ENCODE measurements at regions not wholly inside any gene's neighbourhood (a gene's known extent, or its start where the extent isn't known, plus 50 kb on each side); places are given as distances from the start of the nearest gene placed in this dataset.

DNA sequence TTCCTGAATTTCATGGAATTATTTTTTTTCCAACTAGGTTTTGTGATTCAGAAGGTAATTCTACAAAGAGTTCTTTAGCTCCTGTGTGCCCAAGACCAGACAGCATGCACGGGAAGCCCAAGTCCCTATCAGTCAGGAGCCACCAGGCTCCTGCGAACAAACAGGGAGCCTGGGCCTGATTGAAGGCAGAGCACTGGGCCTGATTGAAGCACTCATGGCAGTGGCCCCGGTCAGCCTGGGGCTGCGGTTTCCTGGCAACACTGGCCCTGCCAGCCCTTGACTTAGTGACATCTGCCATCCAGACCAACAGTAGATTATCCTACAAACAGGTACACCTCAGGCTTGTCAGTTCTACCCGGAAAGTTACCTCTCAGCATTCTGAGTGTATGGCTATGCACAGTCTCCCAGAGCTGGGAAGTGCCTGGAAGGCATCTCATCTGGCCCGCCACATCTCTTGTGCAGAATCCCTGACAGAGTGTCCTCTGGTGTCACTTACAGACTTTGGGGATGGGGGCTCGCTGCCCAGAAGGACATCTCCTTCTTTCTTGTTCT, 133.8 kb downstream of the VEGFA start:
- Histone ChIP-seq H3K4me2 (ENCODE audit: insufficient read depth, low read length) (no peak overlapping the region), H3K27ac (ENCODE audit: extremely low read depth, low read depth, low read length) (no peak overlapping the region; the same call in 2 of the 3 replicates), H4K20me1 (replicated peaks; ENCODE audit: control insufficient read depth, insufficient read depth, low read length) (no peaks in the 10 kb centered on the region), H3K79me2 (ENCODE audit: control insufficient read depth, insufficient read depth, low read length) (no peaks in the 10 kb centered on the region), H3K9me3 (replicated peaks; ENCODE audit: control insufficient read depth, insufficient read depth, low read depth, low read length) (no peaks in the 10 kb centered on the region), H3K9me1 (ENCODE audit: control insufficient read depth, insufficient read depth, low read length) (no peaks in the 10 kb centered on the region), H3K36me3 (ENCODE audit: control insufficient read depth, insufficient read depth, low read length) (no peaks in the 10 kb centered on the region), H3K27me3 (ENCODE audit: control insufficient read depth in 2 of 2, insufficient read depth in 2 of 2, low read length in 2 of 2) (no peaks in the 10 kb centered on the region), H3K4me1 (replicated peaks in 1 of 2; ENCODE audit: control insufficient read depth in 2 of 2, insufficient read depth in 2 of 2, low read length in 2 of 2) (peaks cover 16 to 36% of the 10 kb centered on the region in 2 experiments; a peak in 4 of 5 replicates), H2AFZ (ENCODE audit: low read depth, low read length) (0 out of 2 replicates have a peak overlapping the region, but pooled peaks have one; percentile 13), H3K4me3 (no peak overlapping the region), H3K9ac (ENCODE audit: insufficient read depth in 1 of 2, low read depth in 2 of 2, low read length in 2 of 2) (peak overlapping the region in 1 of 2 experiments; percentile 23; a peak in 1 of 4 replicates)
- intact Hi-C loops (cut with micrococcal nuclease) (no loop called here), in situ Hi-C loops (cut with MboI) (no loop called here)
- no peak for DNase-seq (ENCODE audit: extremely low read depth in 1 of 4, low spot score in 3 of 4)
- no peak for FAIRE-seq
- ChIA-PET POLR2A (interaction anchor here (0.5 to 3.1 kb wide), 8 partner anchors 8 to 133 kb away, joined by 3 to 20 read pairs (median 3); no protein-coding TSS in a partner anchor), CTCF (ENCODE audit: low intra/inter-chr PET ratio) (no interaction called here)
- peak; percentile 3; the same call in 2 of the 3 replicates for ATAC-seq
- TF ChIP-seq, protein P1, sequence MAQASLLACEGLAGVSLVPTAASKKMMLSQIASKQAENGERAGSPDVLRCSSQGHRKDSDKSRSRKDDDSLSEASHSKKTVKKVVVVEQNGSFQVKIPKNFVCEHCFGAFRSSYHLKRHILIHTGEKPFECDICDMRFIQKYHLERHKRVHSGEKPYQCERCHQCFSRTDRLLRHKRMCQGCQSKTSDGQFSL (CRISPR knock-in tag; IDR thresholded peaks at IDR 0.05), result peak; percentile 62; the same call in 1 of the 2 replicates
- TF ChIP-seq, protein P1 (tag; IDR thresholded peaks at IDR 0.05), result no peak
- TF ChIP-seq NFATC3 (IDR thresholded peaks at IDR 0.05) (no peak), SMAD4 (CRISPR knock-in tag; conservative IDR thresholded peaks at IDR 0.05) (0 out of 2 replicates have a peak, but pooled peaks have one; percentile 30)
- TF ChIP-seq, protein P2, sequence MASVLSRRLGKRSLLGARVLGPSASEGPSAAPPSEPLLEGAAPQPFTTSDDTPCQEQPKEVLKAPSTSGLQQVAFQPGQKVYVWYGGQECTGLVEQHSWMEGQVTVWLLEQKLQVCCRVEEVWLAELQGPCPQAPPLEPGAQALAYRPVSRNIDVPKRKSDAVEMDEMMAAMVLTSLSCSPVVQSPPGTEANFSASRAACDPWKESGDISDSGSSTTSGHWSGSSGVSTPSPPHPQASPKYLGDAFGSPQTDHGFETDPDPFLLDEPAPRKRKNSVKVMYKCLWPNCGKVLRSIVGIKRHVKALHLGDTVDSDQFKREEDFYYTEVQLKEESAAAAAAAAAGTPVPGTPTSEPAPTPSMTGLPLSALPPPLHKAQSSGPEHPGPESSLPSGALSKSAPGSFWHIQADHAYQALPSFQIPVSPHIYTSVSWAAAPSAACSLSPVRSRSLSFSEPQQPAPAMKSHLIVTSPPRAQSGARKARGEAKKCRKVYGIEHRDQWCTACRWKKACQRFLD (CRISPR knock-in tag; IDR thresholded peaks at IDR 0.05), result 0 out of 2 replicates have a peak, but pooled peaks have one; percentile 30
- 68% methylated on average over 7 of the region's 7 CpGs for WGBS (ENCODE audit: insufficient coverage, low coverage, missing lambda C conversion rate)
- BruUV-seq (replicated peaks), result no TSS peak

Data from K562 (cell line).